Muscle layer of colon (tissue), 2 donors: ENCODE measurements at regions not wholly inside any gene's neighbourhood (a gene's known extent, or its start where the extent isn't known, plus 50 kb on each side); places are given as distances from the start of the nearest gene placed in this dataset.
"Not testable (repeated sequence)": the region's sequence is repeated elsewhere in the genome, so short reads cannot be mapped to it uniquely, and the experiment has no call there.

Source experiments
- H3K27ac ChIP-seq: one replicate; pipeline ENCODE4 v1.7.0; 2013; ENCODE audit warnings: low read depth, mild to moderate bottlenecking, low read length, moderate library complexity
- H3K27me3 ChIP-seq, 2 donors: one replicate each; pipeline ENCODE4 v1.7.0; 2013; ENCODE audit warnings: low read length in 2 of 2, mild to moderate bottlenecking in 2 of 2; ENCODE audit not compliant: insufficient read depth in 2 of 2, control insufficient read depth in 1 of 2
- H3K36me3 ChIP-seq: one replicate; pipeline ENCODE4 v1.7.0; 2013; ENCODE audit warnings: mild to moderate bottlenecking, low read length; ENCODE audit not compliant: insufficient read depth
- H3K4me1 ChIP-seq: one replicate; pipeline ENCODE4 v1.7.0; 2013; ENCODE audit warnings: mild to moderate bottlenecking, low read length; ENCODE audit not compliant: insufficient read depth
- H3K4me3 ChIP-seq, 2 donors: one replicate each; pipeline ENCODE4 v1.7.0; 2013; ENCODE audit warnings: low read length in 2 of 2, low read depth in 1 of 2, mild to moderate bottlenecking in 1 of 2, moderate library complexity in 1 of 2
- H3K9ac ChIP-seq: one replicate; pipeline ENCODE4 v1.7.0; 2013; ENCODE audit warnings: low read length
- H3K9me3 ChIP-seq: one replicate; pipeline ENCODE4 v1.7.0; 2013; ENCODE audit warnings: mild to moderate bottlenecking, low read length
- donor health status: abdominal sarcoma.
- donor health status: Adenocarcinoma of cecum.

- Histone ChIP-seq H3K27me3 (no peaks in the 10 kb centered on the region), H3K4me1 (no peaks in the 10 kb centered on the region), H3K4me3 (no peak overlapping the region), H3K36me3 (no peaks in the 10 kb centered on the region), H3K9me3 (no peaks in the 10 kb centered on the region), H3K9ac (no peak overlapping the region), H3K27ac (no peak overlapping the region)
Measured at GRCh38 chr18:24600076-24600654, 139.7 kb downstream of the HRH4 start.

GRCh38 chr18:24601585-24601984 lies 141.1 kb downstream of the HRH4 start:
- Histone ChIP-seq H3K4me1 (no peaks in the 10 kb centered on the region), H3K9me3 (no peaks in the 10 kb centered on the region), H3K9ac (no peak overlapping the region), H3K27ac (no peak overlapping the region), H3K27me3 (no peaks in the 10 kb centered on the region), H3K36me3 (no peaks in the 10 kb centered on the region), H3K4me3 (no peak overlapping the region)

GRCh38 chr18:24602201-24602600 lies 141.8 kb downstream of the HRH4 start:
- H3K27me3 ChIP-seq, result no peaks in the 10 kb centered on the region
- H3K27ac ChIP-seq, result no peak overlapping the region
- H3K9ac ChIP-seq, result no peak overlapping the region
- no peaks in the 10 kb centered on the region for H3K36me3 ChIP-seq
- no peaks in the 10 kb centered on the region for H3K9me3 ChIP-seq
- H3K4me1 ChIP-seq, result no peaks in the 10 kb centered on the region
- no peak overlapping the region for H3K4me3 ChIP-seq

DNA sequence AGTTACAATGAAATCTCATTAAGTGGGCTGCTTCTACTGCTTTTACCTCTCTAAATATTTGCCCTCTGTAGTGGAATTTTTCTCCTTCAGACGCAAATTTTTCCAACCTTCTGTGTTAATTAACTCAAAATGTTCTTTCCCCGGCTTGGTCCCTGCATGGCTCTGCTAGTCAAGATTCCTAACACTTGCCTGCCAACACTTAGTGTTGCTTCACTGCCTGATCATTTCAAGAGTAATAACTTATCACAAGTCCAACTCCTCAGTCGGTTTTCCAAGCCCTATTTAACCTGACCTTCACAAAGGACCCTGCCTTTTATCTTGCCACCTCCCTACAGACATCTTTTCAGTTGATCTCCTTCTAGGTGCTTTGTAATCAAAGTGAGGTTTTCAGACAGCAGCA lies 142.7 kb downstream of the HRH4 start:
- no peaks in the 10 kb centered on the region for H3K36me3 ChIP-seq
- H3K4me3 ChIP-seq, result no peak overlapping the region
- H3K9ac ChIP-seq, result no peak overlapping the region
- no peaks in the 10 kb centered on the region for H3K27me3 ChIP-seq
- H3K4me1 ChIP-seq, result no peaks in the 10 kb centered on the region
- H3K9me3 ChIP-seq, result no peaks in the 10 kb centered on the region
- H3K27ac ChIP-seq, result no peak overlapping the region

DNA sequence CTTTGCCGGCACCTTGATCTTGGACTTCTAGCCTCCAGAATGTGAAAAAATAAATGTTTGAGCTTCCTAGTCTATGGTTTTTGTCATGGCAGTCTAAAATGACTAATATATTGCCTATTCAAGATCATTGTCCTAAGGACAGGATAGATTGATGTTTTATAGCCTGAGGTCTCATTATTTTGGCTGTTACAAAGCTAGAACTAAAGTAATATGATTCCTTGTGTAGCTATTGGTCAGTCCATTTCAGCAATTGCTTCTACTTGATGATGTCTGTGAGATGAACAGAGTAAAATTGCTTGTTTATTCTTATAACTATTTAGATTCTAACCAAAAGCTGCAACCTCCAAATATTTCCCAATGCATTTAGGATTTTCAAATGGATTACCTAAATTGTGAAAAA lies 145.0 kb downstream of the HRH4 start:
- Histone ChIP-seq H3K4me1 (no peaks in the 10 kb centered on the region), H3K27me3 (no peaks in the 10 kb centered on the region), H3K36me3 (no peaks in the 10 kb centered on the region), H3K4me3 (no peak overlapping the region), H3K27ac (no peak overlapping the region), H3K9me3 (no peaks in the 10 kb centered on the region), H3K9ac (no peak overlapping the region)

- no peaks in the 10 kb centered on the region for H3K36me3 ChIP-seq
- no peak overlapping the region for H3K9ac ChIP-seq
- H3K4me3 ChIP-seq, result no peak overlapping the region
- H3K27ac ChIP-seq, result no peak overlapping the region
- H3K27me3 ChIP-seq, result no peaks in the 10 kb centered on the region
- no peaks in the 10 kb centered on the region for H3K9me3 ChIP-seq
- H3K4me1 ChIP-seq, result no peaks in the 10 kb centered on the region
Measured at GRCh38 chr18:24609254-24609653, 148.8 kb downstream of the HRH4 start.

DNA sequence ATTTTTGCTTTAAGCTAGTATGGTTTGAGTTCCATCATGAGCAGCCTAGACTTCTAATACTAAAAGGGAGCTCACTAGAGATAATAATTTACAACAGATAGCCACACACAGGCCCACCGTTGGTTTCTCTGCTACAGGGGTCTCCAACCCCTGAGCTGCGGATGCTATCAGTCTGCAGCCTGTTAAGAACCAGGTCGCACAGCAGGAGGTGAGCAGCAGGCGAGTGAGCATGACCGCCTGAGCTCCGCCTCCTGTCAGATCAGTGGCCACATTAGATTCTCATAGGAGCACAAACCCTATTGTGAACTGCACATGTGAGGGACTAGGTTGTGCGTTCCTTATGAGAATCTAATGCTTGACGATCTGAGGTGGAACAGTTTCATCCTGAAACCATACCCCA lies 150.6 kb downstream of the HRH4 start:
- Histone ChIP-seq H3K4me1 (no peaks in the 10 kb centered on the region), H3K27ac (no peak overlapping the region), H3K9ac (no peak overlapping the region), H3K4me3 (no peak overlapping the region), H3K27me3 (no peaks in the 10 kb centered on the region), H3K36me3 (no peaks in the 10 kb centered on the region), H3K9me3 (no peaks in the 10 kb centered on the region)

- no peaks in the 10 kb centered on the region for H3K27me3 ChIP-seq
- no peaks in the 10 kb centered on the region for H3K9me3 ChIP-seq
- no peak overlapping the region for H3K9ac ChIP-seq
- no peaks in the 10 kb centered on the region for H3K4me1 ChIP-seq
- H3K36me3 ChIP-seq, result no peaks in the 10 kb centered on the region
- H3K4me3 ChIP-seq, result no peak overlapping the region
- H3K27ac ChIP-seq, result no peak overlapping the region
Measured at GRCh38 chr18:24613896-24614640, 153.6 kb downstream of the HRH4 start.

GRCh38 chr18:24616653-24617052 lies 156.2 kb downstream of the HRH4 start:
- no peaks in the 10 kb centered on the region for H3K4me1 ChIP-seq
- no peaks in the 10 kb centered on the region for H3K36me3 ChIP-seq
- H3K4me3 ChIP-seq, result no peak overlapping the region
- H3K27ac ChIP-seq, result no peak overlapping the region
- H3K9ac ChIP-seq, result no peak overlapping the region
- no peaks in the 10 kb centered on the region for H3K27me3 ChIP-seq
- no peaks in the 10 kb centered on the region for H3K9me3 ChIP-seq

DNA sequence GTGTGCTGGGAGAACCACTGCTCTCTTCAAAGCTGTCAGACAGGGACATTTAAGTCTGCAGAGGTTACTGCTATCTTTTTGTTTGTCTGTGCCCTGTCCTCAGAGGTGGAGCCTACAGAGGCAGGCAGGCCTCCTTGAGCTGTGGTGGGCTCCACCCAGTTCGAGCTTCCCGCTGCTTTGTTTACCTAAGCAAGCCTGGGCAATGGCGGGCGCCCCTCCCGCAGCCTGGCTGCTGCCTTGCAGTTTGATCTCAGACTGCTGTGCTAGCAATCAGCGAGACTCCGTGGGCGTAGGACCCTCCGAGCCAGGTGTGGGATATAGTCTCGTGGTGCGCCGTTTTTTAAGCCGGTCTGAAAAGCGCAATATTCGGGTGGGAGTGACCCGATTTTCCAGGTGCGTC lies 164.0 kb downstream of the HRH4 start:
- H3K4me1 ChIP-seq, H3K4me3 ChIP-seq, H3K9ac ChIP-seq: not testable (repeated sequence)

DNA sequence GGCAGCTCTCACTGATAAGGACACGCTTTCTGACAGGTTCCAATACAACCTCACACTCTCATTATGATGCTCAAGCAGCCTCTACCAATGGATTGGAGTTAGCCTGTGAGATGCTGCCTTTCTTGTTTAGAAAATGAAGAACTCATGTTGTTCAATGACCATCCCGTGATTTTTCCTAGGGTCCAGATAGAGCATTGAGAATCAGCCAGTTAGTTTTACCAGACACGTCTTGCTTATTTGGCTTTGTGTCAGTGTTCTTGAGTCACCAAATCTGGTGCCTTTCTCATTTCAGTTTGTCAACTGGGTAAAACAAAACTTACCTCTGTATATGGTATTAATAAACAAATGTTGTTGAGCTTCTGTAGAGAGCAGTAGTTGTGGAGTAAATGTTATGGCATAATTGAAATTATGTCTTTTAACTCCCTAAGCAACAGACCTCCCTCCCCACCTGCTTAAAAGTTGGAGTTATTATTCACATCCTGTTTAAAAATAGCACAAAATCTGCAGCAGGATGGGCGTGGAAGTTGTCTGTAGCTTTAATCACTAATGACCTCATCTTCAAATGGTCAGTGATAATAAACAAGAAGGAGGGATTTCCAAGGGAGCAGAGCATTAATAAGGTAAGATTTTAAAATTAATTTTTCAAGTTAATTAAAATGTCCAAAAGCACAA lies 167.3 kb downstream of the HRH4 start:
- H3K4me1 ChIP-seq, result no peaks in the 10 kb centered on the region
- no peak overlapping the region for H3K9ac ChIP-seq
- H3K27me3 ChIP-seq, result no peaks in the 10 kb centered on the region
- no peaks in the 10 kb centered on the region for H3K9me3 ChIP-seq
- H3K4me3 ChIP-seq, result no peak overlapping the region
- H3K36me3 ChIP-seq, result no peaks in the 10 kb centered on the region
- H3K27ac ChIP-seq, result no peak overlapping the region

More for the DNA sequence above, 164.0 kb downstream of the HRH4 start:
- not testable (repeated sequence) for H3K9me3 ChIP-seq, H3K27me3 ChIP-seq, H3K36me3 ChIP-seq, H3K27ac ChIP-seq

- Histone ChIP-seq H3K9me3 (no peaks in the 10 kb centered on the region), H3K4me3 (no peak overlapping the region)
Measured at GRCh38 chr18:24628326-24628725, 167.9 kb downstream of the HRH4 start.

More at GRCh38 chr18:24628326-24628725, 167.9 kb downstream of the HRH4 start:
- Histone ChIP-seq H3K27ac (no peak overlapping the region), H3K27me3 (no peaks in the 10 kb centered on the region), H3K4me1 (no peaks in the 10 kb centered on the region), H3K36me3 (no peaks in the 10 kb centered on the region), H3K9ac (no peak overlapping the region)
